ENCODE measurements at regions not wholly inside any gene's neighbourhood (a gene's known extent, or its start where the extent isn't known, plus 50 kb on each side); places are given as distances from the start of the nearest gene placed in this dataset.

- TF ChIP-seq CTCF (IDR thresholded peaks at IDR 0.05; ENCODE audit: low read depth, low read length) (no peak), MAX (IDR thresholded peaks at IDR 0.05; ENCODE audit: low read depth, low read length) (no peak), POLR2A (IDR thresholded peaks at IDR 0.05; ENCODE audit: extremely low read depth, insufficient read length) (no peak), MYC (IDR thresholded peaks at IDR 0.05; ENCODE audit: low read depth, low read length) (no peak)
These were observed 124.2 kb upstream of the MAST4 start for GRCh38 chr5:66472010-66472409.

Data from NB4 (cell line).